ENCODE measurements at regions not wholly inside any gene's neighbourhood (a gene's known extent, or its start where the extent isn't known, plus 50 kb on each side); places are given as distances from the start of the nearest gene placed in this dataset.
"Not testable (repeated sequence)": the region's sequence is repeated elsewhere in the genome, so short reads cannot be mapped to it uniquely, and the experiment has no call there.

- Histone ChIP-seq H3K27ac (no peak overlapping the region), H4K20me1 (no peaks in the 10 kb centered on the region), H3K36me3 (no peaks in the 10 kb centered on the region), H3K9me3 (no peaks in the 10 kb centered on the region), H3K27me3 (no peaks in the 10 kb centered on the region), H3K4me3 (no peak overlapping the region), H3K4me2 (no peak overlapping the region), H3K4me1 (no peaks in the 10 kb centered on the region), H3K9ac (no peak overlapping the region)
- no peak for TF ChIP-seq Cebpa-rat (IDR thresholded peaks at IDR 0.05)
Observed at GRCh38 chr2:84231478-84231877, 227.6 kb downstream of the SUCLG1 start.

- no peaks in the 10 kb centered on the region for H3K36me3 ChIP-seq
- no peak overlapping the region for H3K27ac ChIP-seq
- H3K4me2 ChIP-seq = peak overlapping the region; percentile 77; the same call in 1 of the 2 replicates
- peaks cover 30% of the 10 kb centered on the region for H3K4me1 ChIP-seq
- no peak overlapping the region for H3K4me3 ChIP-seq
- peaks cover 4% of the 10 kb centered on the region for H3K9me3 ChIP-seq
- H3K27me3 ChIP-seq = no peaks in the 10 kb centered on the region
- no peak for TF ChIP-seq Cebpa-rat (IDR thresholded peaks at IDR 0.05)
- no peak overlapping the region for H3K9ac ChIP-seq
- H4K20me1 ChIP-seq = no peaks in the 10 kb centered on the region
Observed at GRCh38 chr2:84224121-84224520, 235.0 kb downstream of the SUCLG1 start.

- no peak overlapping the region for H3K4me3 ChIP-seq
- H3K4me2 ChIP-seq = peak overlapping the region; percentile 77
- peak overlapping the region; percentile 33; the same call in 1 of the 2 replicates for H3K9ac ChIP-seq
- H3K27me3 ChIP-seq = no peaks in the 10 kb centered on the region
- no peaks in the 10 kb centered on the region for H3K36me3 ChIP-seq
- H3K9me3 ChIP-seq = peaks cover 4% of the 10 kb centered on the region
- peak overlapping the region; percentile 67; the same call in 1 of the 2 replicates for H3K27ac ChIP-seq
- TF ChIP-seq Cebpa-rat (IDR thresholded peaks at IDR 0.05) = no peak
- peaks cover 30% of the 10 kb centered on the region for H3K4me1 ChIP-seq
- H4K20me1 ChIP-seq = no peaks in the 10 kb centered on the region
Observed at GRCh38 chr2:84223191-84223590, 235.9 kb downstream of the SUCLG1 start.

- not testable (repeated sequence) for H3K4me2 ChIP-seq, H3K4me3 ChIP-seq, H3K36me3 ChIP-seq, H3K27ac ChIP-seq, H3K9ac ChIP-seq, H4K20me1 ChIP-seq, H3K9me3 ChIP-seq, H3K27me3 ChIP-seq
- peaks cover 30% of the 10 kb centered on the region for H3K4me1 ChIP-seq
Observed at GRCh38 chr2:84221102-84221501, 238.0 kb downstream of the SUCLG1 start.

- no peak overlapping the region for H3K4me2 ChIP-seq
- H3K4me1 ChIP-seq = peaks cover 23% of the 10 kb centered on the region
- no peaks in the 10 kb centered on the region for H3K36me3 ChIP-seq
- H3K4me3 ChIP-seq = no peak overlapping the region
- H3K9ac ChIP-seq = no peak overlapping the region
- H4K20me1 ChIP-seq = no peaks in the 10 kb centered on the region
- TF ChIP-seq Cebpa-rat (IDR thresholded peaks at IDR 0.05) = no peak
- H3K27ac ChIP-seq = no peak overlapping the region
- H3K9me3 ChIP-seq = peaks cover 13% of the 10 kb centered on the region; the same call in 1 of the 2 replicates
- H3K27me3 ChIP-seq = no peaks in the 10 kb centered on the region
Observed at GRCh38 chr2:84217456-84217855, 241.6 kb downstream of the SUCLG1 start.

GRCh38 chr2:84214455-84214854, 244.6 kb downstream of the SUCLG1 start:
- Histone ChIP-seq H3K4me3 (no peak overlapping the region), H3K36me3 (no peaks in the 10 kb centered on the region), H3K27ac (no peak overlapping the region), H3K9ac (no peak overlapping the region), H3K4me1 (peaks cover 24% of the 10 kb centered on the region), H3K4me2 (no peak overlapping the region), H3K27me3 (no peaks in the 10 kb centered on the region), H4K20me1 (no peaks in the 10 kb centered on the region), H3K9me3 (peaks cover 21% of the 10 kb centered on the region)
- no peak for TF ChIP-seq Cebpa-rat (IDR thresholded peaks at IDR 0.05)

- Histone ChIP-seq H3K4me3 (no peak overlapping the region; the same call in 1 of the 2 replicates), H3K4me2 (peak overlapping the region; percentile 64), H3K36me3 (no peaks in the 10 kb centered on the region), H3K27ac (peak overlapping the region; percentile 38; the same call in 1 of the 2 replicates), H3K9ac (no peak overlapping the region), H3K4me1 (peaks cover 28% of the 10 kb centered on the region), H3K27me3 (no peaks in the 10 kb centered on the region), H3K9me3 (peaks cover 35% of the 10 kb centered on the region), H4K20me1 (no peaks in the 10 kb centered on the region)
- TF ChIP-seq Cebpa-rat (IDR thresholded peaks at IDR 0.05) = no peak
Observed at GRCh38 chr2:84212611-84213314, 246.3 kb downstream of the SUCLG1 start.

GRCh38 chr2:84209941-84210340, 249.1 kb downstream of the SUCLG1 start:
- H3K9me3 ChIP-seq = peaks cover 46% of the 10 kb centered on the region
- H3K4me3 ChIP-seq = no peak overlapping the region
- no peak overlapping the region for H3K4me2 ChIP-seq
- no peaks in the 10 kb centered on the region for H4K20me1 ChIP-seq
- H3K4me1 ChIP-seq = peaks cover 50% of the 10 kb centered on the region
- TF ChIP-seq Cebpa-rat (IDR thresholded peaks at IDR 0.05) = no peak
- no peak overlapping the region for H3K9ac ChIP-seq
- H3K27ac ChIP-seq = no peak overlapping the region
- no peaks in the 10 kb centered on the region for H3K27me3 ChIP-seq
- H3K36me3 ChIP-seq = no peaks in the 10 kb centered on the region

GRCh38 chr2:84204995-84205394, 254.1 kb downstream of the SUCLG1 start:
- peaks cover 75% of the 10 kb centered on the region for H3K9me3 ChIP-seq
- H3K9ac ChIP-seq = no peak overlapping the region
- peaks cover 49% of the 10 kb centered on the region for H3K4me1 ChIP-seq
- H3K4me2 ChIP-seq = no peak overlapping the region
- H3K27ac ChIP-seq = no peak overlapping the region
- no peak overlapping the region for H3K4me3 ChIP-seq
- peaks cover 22% of the 10 kb centered on the region; the same call in 1 of the 2 replicates for H3K36me3 ChIP-seq
- no peaks in the 10 kb centered on the region for H4K20me1 ChIP-seq
- TF ChIP-seq Cebpa-rat (IDR thresholded peaks at IDR 0.05) = peak; percentile 74; the same call in 1 of the 2 replicates
- no peaks in the 10 kb centered on the region for H3K27me3 ChIP-seq

- TF ChIP-seq Cebpa-rat (IDR thresholded peaks at IDR 0.05) = no peak
- Histone ChIP-seq H4K20me1 (no peaks in the 10 kb centered on the region), H3K36me3 (peaks cover 22% of the 10 kb centered on the region; the same call in 1 of the 2 replicates), H3K9ac (no peak overlapping the region), H3K4me1 (peaks cover 47% of the 10 kb centered on the region), H3K27me3 (no peaks in the 10 kb centered on the region), H3K9me3 (peaks cover 79% of the 10 kb centered on the region), H3K4me2 (peak overlapping the region; percentile 83), H3K4me3 (peak overlapping the region; percentile 54), H3K27ac (peak overlapping the region; percentile 80)
Observed at GRCh38 chr2:84202166-84202565, 256.9 kb downstream of the SUCLG1 start.
